Central memory CD4-positive, alpha-beta T cell (primary cell): ENCODE measurements at regions not wholly inside any gene's neighbourhood (a gene's known extent, or its start where the extent isn't known, plus 50 kb on each side); places are given as distances from the start of the nearest gene placed in this dataset.

Experiments
- DNase-seq: peaks from one replicate; pipeline ENCODE4 v3.0.0; 2022

- DNase-seq: no peak
Measured at GRCh38 chr4:111761531-111761930, 383.7 kb upstream of the FAM241A start.

- DNase-seq: no peak
Measured at GRCh38 chr4:111770514-111770913, 374.7 kb upstream of the FAM241A start.

DNA sequence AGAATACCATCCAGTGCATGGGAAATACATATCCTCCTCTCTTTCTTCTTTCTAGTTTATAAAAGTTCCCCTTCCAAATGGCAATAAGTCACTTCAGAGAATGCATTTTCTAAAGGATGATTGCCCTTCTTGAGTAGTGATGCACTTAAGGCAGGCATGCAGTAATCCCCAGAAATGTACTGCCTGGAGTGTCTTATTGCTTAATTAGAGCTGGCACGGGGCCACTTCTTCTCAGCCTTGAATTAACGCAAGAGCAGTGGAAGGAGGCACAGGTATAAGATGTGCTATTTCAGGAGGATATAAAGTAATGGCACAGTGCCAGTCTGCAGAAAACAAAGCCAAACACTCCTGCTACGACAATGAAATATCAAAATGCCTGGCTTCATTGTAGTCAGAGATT is 371.4 kb upstream of the FAM241A start:
- no peak for DNase-seq

DNA sequence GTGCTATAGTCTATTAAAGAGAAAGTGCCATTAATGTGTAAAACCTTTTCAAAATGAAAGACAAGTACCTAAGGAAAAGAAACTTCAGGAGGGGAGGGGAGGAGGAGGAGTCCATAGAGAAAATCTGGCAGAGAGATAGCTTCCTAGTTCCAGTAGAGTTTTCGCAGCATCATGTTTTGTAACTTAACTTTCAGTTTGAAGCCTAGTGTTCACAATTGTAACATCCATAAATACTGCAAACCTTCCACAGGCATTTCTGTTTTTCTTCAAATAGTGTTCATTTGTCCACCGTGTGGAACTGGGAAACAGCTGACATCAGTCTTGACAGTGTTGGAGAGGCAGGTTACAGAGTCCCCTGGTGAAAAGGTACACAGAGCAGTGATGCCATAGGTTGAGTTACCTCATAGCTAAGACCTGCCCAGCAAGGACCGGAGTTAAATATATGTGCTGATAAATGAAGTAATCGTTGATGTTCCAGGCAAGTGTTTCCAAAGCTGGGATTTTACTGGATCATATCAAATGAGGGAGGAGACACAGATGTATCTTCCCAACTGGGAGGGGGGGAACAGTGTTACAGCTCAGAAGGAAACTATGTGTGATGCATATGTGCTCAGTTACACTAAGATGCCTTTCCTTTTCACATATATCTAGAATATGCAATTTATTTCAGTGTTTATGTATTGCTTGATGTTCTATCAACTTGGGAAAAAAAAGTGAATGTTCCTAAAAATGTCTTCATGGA is 369.5 kb upstream of the FAM241A start:
- DNase-seq: no peak

DNA sequence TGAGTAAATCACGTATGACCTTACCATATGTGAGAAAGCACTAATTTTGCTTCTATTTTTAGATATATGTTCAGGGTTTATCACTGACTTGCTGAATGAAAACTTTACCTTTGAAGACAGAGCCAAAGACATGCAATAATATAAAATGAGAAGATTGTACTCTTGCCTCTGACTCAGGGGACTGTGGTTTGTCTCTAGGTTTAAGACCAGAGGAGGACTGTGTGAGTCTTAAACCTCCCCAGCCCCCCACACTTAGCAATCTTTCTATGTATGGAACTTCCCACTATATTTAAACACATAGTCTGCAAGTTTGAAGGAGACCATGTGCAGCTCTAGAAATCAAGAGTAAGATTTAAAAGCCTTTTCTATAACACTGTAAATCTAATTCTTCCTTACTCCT is 368.7 kb upstream of the FAM241A start:
- DNase-seq: no peak

- DNase-seq: no peak
Measured at GRCh38 chr4:111778543-111778942, 366.7 kb upstream of the FAM241A start.

DNA sequence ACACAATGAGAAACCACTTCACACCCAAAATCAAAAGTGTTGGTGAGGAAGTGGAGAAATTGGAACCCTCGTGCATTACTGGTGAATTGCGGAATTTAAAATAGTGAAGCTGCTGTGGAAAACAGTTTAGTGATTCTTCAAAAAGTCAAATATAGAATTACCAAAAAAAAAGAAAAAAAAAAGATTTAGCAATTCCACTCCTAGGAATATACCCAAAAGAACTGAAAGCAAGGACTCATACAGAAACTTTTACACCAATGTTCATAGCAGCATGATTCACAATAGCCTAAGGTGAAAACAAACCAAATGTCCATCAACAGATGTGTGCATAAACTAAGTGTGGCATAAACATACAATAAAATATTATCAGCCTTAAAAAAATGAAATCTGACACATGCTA is 364.3 kb upstream of the FAM241A start:
- DNase-seq: no peak

GRCh38 chr4:111781611-111782010 is 363.6 kb upstream of the FAM241A start:
- DNase-seq: no peak

GRCh38 chr4:111788099-111788498 is 357.2 kb upstream of the FAM241A start:
- no peak for DNase-seq

DNA sequence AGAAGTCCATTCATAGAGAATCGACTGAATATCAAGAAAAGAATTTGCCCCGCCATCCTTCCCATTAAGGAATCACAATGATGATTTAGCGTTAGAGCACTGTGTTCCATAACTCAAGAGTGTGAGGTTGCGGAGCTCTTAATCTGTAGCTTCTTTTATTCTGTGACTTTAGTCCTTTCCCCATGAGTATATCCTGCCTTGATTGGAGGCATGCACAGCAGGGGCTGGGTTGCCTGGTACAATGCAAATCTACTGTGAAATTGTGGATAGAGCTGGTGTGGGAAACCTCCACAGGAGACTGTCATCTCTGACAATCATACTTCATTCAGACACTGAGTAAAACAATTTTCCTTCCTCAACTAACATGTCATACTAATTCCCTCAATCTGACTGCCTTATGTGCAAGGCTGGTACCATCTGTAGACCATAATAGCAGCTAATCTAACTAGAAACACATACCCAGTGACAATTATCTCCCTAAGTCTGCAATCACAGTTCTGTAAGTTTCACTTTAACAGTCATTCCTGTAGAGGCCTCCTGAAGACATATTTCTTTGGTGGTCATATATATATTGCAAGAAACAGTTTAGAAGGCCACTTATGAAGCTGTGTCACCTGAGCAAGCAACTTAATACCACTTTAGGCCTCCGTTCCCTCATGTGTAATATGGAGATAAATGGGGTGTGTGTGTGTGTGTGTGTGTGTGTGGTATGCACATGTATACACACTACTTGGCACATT is 355.2 kb upstream of the FAM241A start:
- DNase-seq: no peak

- DNase-seq: no peak
Measured at GRCh38 chr4:111792632-111793031, 352.6 kb upstream of the FAM241A start.

- DNase-seq: no peak
Measured at GRCh38 chr4:111793433-111794091, 351.7 kb upstream of the FAM241A start.

DNA sequence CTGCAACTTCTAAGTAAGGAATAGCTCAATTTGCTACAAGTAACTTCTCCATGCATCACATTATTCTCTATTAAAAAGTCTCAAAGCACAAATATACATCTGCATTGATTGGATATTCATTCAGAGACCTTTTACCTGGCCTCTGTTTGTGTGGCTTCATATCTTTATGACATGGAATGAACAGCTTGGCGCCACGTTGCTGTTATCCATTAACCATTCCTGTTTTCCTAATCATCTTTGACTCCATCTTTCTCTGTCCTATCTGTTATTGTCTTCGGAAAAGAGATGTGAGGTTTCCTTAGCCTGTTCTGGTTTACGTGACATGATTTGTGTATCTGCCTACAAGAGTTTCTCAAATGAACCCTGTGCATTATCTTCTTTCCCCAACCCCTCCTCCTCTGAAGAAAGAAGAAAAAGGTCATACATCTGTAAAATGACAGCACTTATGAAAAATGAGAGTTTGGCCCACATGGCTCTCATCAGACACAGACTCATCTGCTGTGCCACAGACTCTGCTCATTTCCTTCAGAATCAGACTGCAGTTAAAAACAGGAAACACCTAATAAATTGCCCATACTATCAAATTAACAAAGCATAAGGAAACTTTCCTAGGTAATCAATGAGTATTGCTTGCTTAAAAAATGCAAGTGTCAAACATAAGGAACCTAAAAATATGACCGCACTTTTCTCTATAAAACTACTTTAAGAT is 347.6 kb upstream of the FAM241A start:
- DNase-seq: no peak

DNA sequence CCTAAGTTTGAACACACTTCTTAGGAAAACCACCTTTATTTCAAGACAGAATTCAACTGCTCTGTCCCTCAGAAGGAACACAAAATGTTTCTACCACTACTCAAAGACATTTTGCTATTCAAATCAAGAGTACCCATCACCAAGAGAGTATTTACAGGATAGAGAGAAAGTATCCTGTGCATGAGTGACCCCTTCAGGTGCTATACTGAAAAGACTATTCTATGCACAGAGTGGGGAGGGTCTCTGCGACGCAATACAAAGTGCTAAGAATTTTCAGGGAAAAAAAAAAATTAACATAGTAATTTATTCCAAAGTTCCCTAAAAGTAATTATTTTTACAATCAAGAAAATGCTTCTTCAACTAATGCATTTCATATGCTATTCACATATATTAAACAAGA is 346.4 kb upstream of the FAM241A start:
- no peak for DNase-seq

DNA sequence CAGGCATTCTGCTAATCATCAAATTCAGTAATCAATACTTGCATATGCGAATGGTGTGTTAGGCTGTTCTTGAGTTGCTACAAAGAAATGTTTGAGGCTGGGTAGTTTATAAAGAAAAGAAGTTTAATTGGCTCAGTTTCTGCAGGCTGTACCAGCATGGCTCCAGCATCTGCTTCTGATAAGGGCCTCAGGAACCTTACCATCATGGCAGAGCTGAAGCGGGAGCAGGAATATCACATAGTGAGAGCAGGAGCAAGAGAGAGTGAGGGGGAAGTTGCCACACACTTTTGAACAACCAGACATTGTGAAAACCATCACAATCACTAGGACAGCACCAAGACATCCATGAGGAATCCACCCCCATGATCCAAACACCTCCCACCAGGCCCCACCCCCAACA is 344.7 kb upstream of the FAM241A start:
- DNase-seq: no peak

DNA sequence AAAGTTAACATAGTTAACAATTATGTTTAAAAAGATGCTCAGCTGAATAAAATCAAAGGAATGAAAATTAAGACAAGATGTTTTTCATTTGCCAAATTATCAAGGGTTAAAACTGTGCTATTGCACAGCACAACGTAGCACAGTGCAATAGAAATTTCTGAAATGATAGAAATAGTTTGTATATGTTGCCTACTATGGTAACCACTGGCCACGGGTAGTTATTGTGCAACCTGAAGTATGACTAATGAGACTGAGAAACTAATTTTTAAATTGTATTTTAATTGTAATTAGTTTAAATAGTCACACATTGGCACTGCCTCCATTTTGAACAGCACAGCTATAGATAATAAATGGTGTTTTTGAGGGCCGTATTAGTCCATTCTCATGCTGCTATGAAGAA is 343.1 kb upstream of the FAM241A start:
- DNase-seq: no peak

DNA sequence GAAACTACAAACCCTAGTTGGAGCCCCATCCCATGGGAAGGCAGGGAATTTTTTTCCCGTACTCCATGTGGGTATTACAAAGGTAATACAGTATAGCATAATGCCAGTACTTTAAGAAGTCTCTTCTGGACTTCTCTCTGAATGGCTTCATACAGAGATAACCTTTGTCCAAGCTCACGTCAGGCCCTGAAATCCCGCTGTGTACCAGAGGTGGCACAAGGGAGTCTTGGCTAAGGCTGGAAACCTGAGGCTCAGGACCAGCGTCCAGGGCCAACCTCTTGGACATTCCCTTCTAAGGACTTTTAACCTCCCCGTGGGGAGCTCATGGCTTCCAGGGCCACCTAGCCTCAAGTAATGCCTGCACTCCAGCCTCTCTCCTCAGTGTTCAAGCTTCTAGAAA is 338.9 kb upstream of the FAM241A start:
- no peak for DNase-seq

DNA sequence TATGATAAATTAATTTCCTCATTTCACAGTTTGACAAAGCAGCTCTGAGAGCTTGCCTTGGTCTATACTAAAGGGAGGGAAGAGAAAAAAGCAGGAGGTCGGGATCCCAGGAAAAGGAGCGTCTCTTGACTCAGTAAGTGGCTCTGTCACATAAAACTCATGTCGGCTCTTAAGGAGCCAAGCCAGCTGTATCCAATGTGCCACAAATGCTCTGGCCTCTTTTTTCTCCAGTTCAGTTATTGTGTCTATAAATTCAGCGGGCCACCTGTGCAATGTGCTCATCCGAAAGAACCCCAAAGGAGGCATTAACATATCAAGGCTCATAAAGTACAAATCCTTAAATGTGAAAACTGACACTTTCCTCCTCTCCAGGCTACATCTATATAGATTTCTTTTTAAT is 337.7 kb upstream of the FAM241A start:
- DNase-seq: no peak

GRCh38 chr4:111808174-111808573 is 337.1 kb upstream of the FAM241A start:
- DNase-seq: no peak

- DNase-seq: no peak
Measured at GRCh38 chr4:111811661-111812060, 333.6 kb upstream of the FAM241A start.

- DNase-seq: no peak
Measured at GRCh38 chr4:111812114-111812513, 333.1 kb upstream of the FAM241A start.

GRCh38 chr4:111812760-111813159 is 332.5 kb upstream of the FAM241A start:
- DNase-seq: no peak

DNA sequence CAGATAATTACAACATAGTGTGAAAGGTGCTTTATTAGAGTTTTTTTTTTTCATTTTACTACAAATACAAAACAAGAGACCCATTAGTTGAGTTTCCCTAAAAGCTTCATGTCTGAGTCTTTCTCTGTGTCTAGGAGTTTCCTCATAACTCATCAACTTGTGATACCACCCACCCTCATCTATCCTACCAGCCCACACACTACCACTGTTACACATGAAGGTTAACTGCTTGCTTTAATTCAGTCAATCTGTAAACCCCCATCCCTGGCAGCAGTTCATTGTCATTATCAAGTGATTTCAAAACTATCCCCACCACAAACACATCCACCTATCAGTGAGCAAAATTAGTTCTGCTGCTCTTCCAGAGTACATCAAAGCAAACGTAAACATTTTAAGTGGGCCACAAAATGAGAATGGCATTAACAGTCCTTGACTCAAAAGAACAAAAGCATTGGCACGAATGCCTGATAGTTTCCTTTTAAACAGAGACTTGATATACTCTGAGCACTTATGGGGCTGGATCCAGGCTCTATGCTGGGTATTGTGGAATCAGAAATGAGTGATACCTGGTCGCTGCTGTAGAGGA is 331.6 kb upstream of the FAM241A start:
- DNase-seq: no peak
